OCI-M2 (cell line): ENCODE measurements at regions not wholly inside any gene's neighbourhood (a gene's known extent, or its start where the extent isn't known, plus 50 kb on each side); places are given as distances from the start of the nearest gene placed in this dataset.
"Not testable (repeated sequence)": the region's sequence is repeated elsewhere in the genome, so short reads cannot be mapped to it uniquely, and the experiment has no call there.

Experiments
- DNase-seq: peaks from one replicate; lab custom pipeline; 2025; ENCODE audit not compliant: unreplicated experiment; lab: John Stamatoyannopoulos, UW

DNA sequence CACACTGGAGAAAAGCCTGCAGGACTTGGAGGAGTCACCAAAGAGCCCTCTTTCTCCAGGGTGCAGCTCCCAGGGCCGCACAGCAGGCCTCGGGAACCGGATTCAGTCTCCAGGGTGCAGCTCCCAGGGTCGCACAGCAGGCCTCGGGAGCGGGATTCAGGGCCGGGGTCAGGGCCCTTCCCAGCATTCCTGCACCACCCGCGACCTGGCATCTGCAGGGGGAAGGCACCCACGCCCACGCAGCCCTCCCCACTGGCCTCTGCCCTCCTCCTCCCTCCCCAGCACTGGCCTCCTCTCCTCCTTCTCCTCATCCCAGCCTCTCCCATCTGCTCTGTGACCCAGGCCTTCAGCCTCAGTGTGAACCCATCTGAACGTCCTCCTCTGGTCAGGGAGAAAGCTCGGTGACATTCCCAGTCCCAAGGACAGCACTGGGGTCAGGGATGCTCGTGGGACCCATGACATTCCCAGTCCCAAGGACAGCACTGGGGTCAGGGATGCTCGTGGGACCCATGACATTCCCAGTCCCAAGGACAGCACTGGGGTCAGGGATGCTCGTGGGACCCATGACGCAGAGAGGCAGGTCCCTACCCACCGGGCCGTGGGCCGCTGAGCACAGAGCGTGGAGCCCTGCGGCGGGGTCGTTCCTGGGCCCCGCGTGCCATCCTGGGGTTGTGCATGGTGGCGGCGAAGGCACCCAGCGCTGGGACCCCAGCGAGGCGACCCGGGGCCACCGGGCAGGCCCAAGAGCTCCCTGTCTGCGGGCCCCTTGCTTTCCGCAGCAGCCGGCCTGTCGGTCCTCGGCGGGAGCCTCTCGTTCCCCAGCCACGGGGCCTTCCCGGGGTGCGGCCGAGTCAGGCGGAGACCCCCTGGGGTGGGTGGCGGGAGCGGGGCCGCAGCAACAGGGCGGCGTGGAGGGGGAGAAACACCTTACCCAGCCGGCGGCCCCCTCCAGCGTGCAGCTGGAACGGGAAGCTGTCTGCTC lies 550.2 kb upstream of the SALL3 start:
- DNase-seq: no peak

DNA sequence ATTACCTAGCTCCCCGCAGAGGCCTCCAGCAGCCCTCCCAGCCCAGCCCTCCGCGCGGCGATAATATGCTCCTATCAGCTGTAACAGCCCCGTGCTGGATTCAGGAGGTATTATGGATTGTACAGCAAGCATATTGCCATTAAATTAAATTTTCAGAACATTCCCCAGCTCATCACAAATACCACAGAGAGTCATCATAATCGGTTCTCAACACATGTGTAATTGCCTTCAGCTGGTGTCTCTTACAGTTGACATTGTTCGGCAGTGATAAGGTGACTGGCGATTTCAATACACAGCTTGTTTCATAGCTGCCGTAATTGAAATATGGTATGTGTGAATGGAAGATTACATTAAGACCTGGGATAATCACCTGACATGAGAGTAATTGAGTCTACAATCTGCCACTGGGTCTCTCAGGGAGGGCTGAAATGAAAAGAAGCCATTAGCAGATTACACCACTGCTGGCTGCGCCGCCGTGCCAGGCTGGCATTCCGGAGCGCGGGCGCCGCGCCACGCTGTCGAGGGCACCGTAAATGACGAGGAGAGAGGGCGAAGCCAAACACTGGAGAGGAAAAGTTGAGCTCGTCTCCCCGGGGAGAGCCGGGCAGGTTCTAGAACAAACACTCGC lies 549.4 kb upstream of the SALL3 start:
- no peak for DNase-seq

DNA sequence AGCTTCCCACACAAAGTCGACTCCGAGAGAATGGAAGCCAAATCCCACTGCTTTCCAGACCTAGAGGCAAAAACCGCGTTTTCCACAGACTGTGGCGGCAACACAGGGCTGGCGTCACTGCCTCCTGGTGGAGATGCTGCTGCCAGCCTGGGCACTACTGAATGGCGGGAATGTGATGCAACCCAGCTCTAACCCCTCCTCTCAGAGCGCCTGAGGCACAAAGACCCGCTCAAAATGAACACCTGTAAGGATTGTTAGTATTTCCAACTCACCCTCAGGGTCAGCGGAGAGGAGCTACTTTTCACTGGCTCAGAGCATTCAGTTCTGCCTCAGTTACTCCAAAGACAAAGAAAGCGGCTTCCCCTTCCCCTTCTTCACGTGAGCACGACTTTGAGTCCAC lies 548.0 kb upstream of the SALL3 start:
- no peak for DNase-seq

DNA sequence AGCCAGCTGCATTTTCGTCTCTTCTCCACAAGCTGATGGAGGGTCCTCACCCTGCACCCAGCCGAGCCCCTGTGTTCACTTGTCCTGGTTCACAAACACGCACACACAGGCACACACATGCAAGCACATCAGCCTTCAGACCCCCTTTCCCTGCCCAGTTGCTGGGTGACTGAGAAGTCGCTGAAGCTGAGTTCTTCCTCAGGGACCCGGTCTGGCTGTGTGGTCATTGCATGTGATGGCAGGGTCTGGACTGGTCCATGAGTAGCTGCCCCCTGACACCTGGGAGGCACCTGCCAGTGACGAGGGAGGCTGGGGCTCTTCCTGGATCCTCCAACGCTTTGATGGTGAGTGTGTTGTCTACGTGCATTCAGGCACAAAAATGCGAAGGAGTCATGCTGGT lies 546.1 kb upstream of the SALL3 start:
- no peak for DNase-seq

DNA sequence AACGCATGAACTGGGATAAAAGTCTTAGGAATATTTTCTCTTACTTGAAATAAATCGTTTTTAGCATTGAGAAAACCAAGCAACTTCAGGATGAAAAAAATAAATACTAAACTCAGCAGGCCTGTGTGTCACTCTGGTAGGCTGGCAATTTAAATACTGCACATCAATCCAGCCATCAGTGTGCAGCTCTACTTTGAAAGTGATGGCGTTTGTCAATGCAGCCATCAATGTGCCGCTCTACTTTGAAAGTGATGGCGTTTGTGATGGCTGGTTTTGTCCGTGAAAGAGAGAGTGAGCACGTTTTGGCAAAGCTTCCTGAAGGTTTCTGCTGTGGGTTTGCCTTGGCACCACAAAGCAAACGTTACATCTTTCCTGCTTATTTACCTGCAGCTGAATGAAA lies 543.5 kb upstream of the SALL3 start:
- DNase-seq: no peak

DNA sequence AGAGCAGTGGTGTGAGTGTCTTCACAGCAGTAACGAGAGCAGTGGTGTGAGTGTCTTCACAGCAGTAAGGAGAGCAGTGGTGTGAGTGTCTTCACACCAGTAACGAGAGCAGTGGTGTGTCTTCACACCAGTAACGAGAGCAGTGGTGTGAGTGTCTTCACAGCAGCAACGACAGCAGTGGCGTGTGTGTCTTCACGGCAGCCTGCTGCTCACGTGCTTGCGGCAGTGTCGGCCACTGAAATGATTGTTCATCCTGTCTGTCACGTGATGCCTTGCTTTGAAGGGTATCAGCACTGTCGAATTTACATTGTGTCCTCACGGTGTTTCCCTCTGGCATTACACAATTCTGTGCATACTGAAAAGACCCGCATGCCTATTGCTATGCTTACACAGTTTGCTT lies 541.4 kb upstream of the SALL3 start:
- not testable (repeated sequence) for DNase-seq

DNA sequence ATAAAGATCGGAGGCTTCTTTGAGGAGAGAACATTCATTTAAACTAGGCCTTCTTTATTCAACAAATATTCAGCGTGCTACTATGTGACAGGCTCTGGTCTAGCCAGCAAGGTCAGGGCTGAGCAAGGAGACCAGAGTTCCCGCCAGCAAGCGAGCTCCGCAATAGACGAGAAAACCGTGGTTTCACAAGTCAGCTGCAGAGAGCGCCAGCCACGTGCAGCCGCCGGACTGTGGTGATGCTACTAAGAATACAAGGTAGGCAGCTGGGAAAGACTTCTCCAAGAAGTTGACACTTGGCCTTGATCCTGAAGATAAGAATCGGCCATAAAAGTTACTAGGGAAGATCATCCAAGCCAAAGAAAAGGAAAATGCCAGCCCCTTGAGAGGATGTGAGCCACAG lies 533.7 kb upstream of the SALL3 start:
- no peak for DNase-seq

DNA sequence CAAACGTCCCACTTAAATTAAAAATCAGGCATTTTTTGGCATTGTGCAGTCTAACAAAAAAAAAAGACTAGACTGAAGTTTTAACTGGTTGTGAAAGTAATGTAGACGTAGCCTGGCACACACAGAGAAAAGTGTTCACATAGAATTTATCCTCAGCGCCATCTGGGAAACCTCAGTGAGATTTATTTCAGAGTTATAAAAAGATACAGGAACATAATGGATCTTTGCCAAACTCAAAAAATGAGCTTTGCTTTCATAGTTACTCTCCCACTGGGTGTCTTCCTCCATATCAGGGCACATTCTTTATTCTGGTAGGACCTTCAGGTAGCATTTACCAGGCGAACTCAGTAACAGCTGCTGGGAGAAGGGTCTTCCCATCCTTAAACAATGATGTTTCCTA lies 532.4 kb upstream of the SALL3 start:
- DNase-seq: no peak

DNA sequence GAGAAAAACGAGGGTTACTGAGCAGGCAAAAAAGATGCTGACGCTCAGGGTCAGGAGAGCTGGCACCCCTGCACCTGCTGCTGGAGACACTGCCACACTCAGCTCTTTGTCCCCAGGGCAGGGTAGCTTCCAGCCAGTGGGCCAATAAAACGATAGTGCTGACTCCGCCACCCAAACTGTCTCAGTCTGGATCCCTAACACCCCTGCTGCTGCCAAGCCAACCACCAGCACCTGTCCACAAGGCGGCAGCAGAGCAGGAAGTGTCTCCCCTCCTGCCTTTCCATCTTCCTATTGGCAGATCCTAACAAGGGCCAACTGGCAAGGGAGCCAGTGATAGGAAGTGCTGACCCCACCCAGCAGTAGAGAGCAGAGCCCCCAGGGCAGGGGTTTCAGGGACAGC lies 531.5 kb upstream of the SALL3 start:
- DNase-seq: no peak

DNA sequence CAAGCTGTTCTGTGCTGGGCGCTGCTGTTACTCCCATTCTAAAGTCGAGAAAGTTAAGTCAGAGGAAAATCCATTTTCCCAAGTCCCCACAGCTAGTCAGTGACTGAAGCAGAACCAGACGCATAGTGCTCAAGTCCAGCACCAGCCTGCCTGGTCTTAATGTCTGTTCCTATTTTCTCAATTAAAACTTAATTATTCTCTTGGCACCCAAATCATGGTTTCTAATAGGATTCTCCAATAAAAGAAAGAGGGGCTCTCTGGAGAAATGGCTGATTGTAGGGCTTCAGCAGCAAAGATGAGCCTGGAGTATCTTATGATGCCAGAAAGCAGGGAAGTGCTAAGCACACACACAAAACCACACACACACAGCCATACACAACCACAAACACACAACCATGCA lies 531.0 kb upstream of the SALL3 start:
- no peak for DNase-seq

DNA sequence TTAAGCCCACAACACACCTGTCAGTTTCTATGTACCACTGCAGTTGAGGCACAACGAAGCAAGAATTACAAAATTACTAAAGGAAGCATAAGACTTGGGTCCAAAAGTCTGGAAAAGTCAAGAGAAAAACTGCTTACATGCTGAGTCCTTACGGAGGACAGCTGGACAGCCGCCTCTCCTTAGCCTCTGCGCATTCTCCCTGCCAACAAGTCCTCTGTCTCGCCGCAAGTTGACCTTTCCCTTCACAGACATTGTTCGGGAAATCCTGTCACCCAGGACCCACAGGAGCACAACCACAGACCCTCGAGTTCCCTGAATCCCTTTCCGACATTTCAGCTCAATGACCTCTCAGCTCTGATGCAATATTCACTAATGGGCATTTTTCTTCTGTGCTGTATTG lies 525.4 kb upstream of the SALL3 start:
- DNase-seq: no peak

DNA sequence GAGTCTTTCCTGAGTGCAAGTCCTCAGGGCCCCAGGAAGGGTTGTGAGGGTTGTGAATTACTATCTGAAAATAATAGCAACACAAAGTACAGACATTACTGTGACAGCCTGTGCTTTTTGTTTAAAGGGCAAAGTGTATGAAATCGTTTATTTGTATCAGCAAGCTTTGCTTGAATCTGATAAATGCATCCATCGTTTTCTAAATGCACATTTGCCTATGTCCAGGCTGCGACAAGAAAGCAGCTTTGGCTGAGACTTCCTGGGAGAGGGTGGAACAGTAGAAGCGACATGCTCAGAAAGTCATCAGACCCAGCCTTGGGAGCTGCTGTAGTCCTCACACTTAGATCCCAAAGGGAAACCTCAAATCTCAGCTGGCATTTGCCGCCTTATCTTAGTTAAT lies 524.2 kb upstream of the SALL3 start:
- no peak for DNase-seq

DNA sequence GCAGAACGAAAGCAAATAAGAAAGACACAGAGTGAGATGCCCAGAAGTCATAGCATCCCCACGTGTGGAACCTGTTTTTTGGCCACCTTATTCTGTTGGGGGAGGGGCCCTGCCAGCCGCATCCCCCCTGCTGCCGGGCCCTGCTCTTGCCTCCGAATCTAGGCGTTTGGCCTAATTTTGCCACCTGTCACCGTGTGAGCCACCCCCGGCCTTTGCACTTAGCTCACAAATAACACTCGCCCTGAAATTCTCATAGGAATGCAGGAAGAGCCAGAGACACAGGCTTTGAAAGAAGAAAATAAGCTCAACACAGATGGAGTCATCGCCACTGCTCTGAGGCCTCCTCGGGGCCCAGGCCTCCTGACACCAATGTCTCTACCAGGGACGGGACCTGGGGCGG lies 522.6 kb upstream of the SALL3 start:
- no peak for DNase-seq

DNA sequence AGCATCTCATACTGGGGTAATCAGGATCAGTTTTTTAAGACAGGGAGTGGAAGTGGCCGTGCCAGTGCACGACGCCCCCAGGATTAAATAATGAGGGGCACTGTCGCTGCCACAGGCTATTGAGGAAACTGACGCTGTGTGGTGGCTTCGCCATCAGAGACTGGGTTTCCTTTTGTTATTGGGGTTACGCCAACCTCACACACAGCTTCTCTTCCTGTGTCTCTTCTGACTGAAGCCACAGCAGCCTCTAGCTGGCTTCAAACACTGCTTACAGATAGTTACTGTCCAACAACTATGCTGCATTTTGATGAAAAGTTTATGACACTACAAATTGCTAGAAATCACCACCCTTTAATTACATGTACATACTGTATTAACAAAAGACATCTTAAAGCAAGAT lies 521.9 kb upstream of the SALL3 start:
- no peak for DNase-seq

DNA sequence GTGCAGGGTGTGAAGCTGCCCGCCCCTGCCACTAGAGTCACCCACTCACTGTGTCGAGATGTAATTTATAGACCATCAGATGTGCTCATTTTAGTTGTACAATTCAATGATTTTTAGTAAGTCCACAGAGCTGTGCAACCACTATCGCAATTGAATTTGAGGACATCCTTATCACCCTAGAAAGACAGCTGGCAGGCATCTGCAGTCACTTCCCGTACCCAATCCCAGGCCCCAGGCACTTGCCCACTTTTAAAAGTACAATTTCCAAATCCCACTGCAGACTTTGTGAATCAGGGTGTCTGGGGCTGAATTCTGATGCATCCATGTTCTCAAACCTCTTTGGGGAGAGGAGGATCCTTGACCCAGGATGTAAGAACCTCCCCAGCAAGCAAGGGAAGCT lies 521.3 kb upstream of the SALL3 start:
- DNase-seq: no peak

DNA sequence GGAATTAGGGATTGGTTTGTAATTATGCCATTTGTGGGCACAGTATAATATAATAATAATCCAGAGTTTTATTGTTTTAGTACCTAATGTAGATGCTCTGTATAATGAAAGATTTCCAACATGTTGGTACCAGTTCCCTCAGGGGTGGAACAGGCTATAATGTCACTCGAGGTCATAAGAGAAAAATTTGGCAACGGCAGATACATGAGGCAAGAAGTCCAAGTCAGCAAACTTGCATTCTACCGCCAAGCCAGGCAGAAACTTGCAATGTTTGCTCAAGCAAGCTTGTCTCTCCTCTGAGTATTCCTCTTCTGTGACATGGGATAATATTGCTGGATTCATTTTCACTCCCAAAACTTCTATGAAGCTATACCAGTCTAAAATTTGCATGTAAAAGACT lies 520.0 kb upstream of the SALL3 start:
- DNase-seq: no peak

DNA sequence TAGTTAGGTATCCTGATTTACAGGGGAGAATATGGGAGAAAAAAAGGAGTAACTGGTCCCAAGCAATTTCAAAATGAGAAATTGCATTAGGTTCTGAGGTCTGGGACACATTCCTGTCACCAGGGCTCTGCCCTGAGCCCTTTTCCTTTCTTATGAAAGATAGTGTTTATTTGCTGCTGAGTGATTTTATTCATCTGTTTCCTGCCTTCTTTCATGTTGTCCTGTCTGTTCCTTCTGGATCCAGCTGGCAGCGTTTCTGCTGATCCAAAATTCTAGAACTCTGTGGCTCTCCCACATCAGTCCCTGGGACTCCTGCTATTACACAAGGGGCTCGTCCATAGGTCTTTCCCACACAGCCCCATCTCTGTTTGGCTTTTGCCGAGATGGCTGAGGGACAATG lies 519.1 kb upstream of the SALL3 start:
- no peak for DNase-seq

DNA sequence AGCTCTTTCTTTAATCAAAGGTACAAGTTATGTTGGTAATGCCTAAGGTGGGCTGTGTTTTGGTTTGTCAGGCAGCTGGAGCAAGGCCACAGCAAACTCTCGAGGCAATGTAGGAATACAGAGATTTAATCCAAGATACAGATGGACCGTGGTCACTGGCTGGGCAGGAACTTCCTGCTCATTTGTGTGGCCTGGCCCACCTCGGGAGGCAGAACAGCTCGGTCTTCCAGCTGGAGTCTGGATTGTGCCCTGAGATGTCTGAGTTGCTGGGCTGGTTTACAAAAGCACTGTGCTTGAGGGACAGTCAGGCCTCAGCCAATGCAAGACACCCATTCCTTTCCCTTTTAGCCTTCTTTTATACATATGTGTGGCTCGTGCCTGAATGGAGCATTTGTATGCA lies 506.1 kb upstream of the SALL3 start:
- no peak for DNase-seq

DNA sequence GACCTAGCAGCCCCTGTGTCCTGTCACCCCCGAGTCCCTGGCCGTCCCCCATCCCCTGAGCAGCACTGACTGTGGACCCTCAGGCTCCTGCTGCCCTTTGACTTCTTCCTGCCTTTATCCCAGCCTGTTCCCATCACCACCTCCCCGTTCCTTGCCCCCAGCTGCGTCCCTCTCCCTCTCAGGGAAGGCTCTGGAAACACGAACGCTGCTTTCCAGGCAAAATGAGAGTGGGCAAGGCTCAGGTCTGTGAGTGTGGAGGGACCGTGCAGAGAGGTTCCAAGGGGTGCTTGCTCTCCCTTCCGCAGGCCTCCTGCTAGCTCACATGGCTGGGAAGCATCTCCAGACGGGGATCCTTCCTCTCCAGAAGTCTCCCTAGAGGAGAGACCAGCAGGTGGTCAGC lies 501.8 kb upstream of the SALL3 start:
- no peak for DNase-seq

DNA sequence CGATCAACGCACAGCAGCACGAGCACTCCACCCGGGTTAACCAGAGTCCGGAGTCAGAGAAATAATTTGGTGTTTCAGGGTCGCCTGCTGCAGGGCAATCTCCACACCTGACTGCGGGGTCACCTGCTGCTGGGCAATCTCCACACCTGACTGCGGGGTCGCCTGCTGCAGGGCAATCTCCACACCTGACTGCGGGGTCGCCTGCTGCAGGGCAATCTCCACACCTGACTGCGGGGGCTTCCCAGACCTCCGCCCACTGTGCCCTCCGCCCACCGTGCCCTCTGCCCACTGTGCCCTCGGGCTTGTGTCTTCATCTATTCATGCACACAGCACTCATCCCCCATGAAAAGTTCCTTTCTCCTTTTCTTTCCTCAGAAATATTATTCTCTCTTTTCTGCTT lies 500.2 kb upstream of the SALL3 start:
- no peak for DNase-seq

DNA sequence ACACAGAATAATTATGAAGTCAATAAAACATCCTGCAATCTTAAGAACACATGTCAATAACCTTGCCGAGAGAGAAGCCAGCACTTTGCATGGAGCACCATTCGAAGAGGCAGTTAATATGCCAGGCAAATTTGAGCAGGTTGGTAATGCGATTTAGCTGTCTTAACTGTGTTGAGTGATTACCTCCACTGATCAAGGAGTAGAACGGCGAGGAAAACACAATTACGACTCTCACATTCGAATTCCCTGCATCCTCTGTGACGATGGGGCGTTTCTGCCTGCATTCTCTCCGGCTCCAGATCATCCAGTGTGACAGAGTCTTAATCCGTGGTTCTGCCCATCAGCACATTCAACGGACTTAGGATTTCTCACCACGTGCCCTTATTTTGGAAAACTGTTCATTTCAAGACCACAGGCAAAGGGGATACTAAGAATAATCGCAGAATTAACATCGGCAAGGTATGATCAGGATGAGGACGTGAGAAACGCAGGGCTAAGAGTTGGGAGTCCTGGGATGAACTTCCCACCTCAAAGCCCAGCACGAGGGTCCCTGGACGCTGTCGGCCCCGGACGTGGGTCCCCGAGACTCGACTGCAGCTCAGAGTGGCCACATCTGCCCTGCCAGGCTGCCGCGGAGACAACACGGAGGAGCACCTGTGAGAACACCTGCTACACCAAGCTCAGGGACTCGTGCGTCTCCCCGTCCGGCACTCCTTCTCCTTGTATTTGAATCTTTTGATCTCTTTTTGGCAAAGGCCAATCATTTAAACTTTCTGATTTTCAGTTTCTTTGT lies 499.2 kb upstream of the SALL3 start:
- DNase-seq: no peak

DNA sequence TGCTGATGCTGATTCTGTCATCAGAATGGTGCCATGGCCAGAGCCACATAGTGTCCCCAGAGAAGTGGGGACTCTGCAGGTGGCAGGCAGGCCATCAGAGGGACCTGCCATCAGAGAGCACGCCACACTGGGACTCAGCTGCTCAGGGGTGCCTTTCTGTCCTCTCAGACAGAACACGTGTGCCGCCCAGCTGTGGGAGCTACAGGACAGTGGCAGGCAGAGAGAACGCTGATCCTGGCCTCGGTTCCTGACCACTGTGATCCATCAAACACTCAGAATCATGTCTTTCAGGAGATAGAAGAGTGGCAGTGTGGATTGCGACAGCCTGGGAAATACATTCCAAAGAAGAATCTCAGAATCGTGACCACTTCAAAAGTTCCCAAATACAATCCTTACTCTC lies 497.2 kb upstream of the SALL3 start:
- no peak for DNase-seq
